Suprapubic skin (tissue), 4 donors: ENCODE measurements at regions not wholly inside any gene's neighbourhood (a gene's known extent, or its start where the extent isn't known, plus 50 kb on each side); places are given as distances from the start of the nearest gene placed in this dataset.

Experiments
- CTCF ChIP-seq, 2 donors: fragments of 200-600 bp in 1 of 2; fragments of 450-650 bp in 1 of 2; sonication (generic) in 1 of 2; IDR thresholded peaks; one replicate each; pipeline ENCODE4 v1.5.1; 2016 to 2019; ENCODE audit warnings: antibody characterized with exemption in 2 of 2, mild to moderate bottlenecking in 1 of 2, moderate library complexity in 1 of 2
- EP300 ChIP-seq: sonication (generic); formaldehyde crosslinking; IDR thresholded peaks from one replicate; pipeline ENCODE4 v1.6.1; 2017; ENCODE audit warnings: antibody characterized with exemption
- POLR2AphosphoS5 ChIP-seq, 3 donors: sonication (generic); formaldehyde crosslinking; IDR thresholded peaks; one replicate each; pipeline ENCODE4 v1.6.1; 2017; ENCODE audit warnings: antibody characterized with exemption in 3 of 3

GRCh38 chrX:45762699-45763647 lies 562.3 kb upstream of the DIPK2B start:
- TF ChIP-seq POLR2AphosphoS5 (IDR thresholded peaks at IDR 0.05) (no peak), EP300 (no peak), CTCF (IDR thresholded peaks at IDR 0.05) (no peak)
